Epithelial cell of proximal tubule (primary cell): ENCODE measurements at regions not wholly inside any gene's neighbourhood (a gene's known extent, or its start where the extent isn't known, plus 50 kb on each side); places are given as distances from the start of the nearest gene placed in this dataset.
A peak's percentile ranks its signal among the peaks of the same experiment; 100 is the strongest.

Experiments
- DNase-seq: peaks from one replicate; pipeline ENCODE4 v3.0.0-alpha.2; 2011; ENCODE audit warnings: low read depth
- H3K4me3 ChIP-seq: 2 replicates; pipeline ENCODE4 v1.5.1; 2011; ENCODE audit warnings: low read depth, mild to moderate bottlenecking, low read length
- TF ChIP-seq, protein P1 (sequence below): conservative IDR thresholded peaks from 2 replicates; pipeline ENCODE4 v1.5.1; 2012; ENCODE audit warnings: low read depth, mild to moderate bottlenecking, low read length

DNA sequence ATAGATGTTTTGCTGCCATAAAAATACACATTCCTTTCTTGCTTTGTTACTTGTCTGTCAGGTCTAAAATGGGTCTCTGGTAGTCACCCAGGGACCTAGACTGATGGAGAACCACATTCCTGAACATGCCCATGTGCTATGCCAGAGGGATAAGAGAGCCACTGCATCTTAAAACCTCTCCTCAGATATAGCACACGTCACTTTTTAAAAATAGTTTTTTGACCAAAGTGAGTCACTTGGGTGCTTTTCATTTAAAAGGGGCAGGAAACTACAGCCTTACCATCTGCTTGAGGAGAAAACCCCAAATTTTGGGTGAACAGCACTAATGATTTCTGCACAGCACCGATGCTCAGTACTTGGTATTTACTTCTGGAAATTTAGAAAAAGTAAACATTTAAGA lies 197.8 kb downstream of the OGFRL1 start:
- H3K4me3 ChIP-seq = no peak overlapping the region
- TF ChIP-seq, protein P1, sequence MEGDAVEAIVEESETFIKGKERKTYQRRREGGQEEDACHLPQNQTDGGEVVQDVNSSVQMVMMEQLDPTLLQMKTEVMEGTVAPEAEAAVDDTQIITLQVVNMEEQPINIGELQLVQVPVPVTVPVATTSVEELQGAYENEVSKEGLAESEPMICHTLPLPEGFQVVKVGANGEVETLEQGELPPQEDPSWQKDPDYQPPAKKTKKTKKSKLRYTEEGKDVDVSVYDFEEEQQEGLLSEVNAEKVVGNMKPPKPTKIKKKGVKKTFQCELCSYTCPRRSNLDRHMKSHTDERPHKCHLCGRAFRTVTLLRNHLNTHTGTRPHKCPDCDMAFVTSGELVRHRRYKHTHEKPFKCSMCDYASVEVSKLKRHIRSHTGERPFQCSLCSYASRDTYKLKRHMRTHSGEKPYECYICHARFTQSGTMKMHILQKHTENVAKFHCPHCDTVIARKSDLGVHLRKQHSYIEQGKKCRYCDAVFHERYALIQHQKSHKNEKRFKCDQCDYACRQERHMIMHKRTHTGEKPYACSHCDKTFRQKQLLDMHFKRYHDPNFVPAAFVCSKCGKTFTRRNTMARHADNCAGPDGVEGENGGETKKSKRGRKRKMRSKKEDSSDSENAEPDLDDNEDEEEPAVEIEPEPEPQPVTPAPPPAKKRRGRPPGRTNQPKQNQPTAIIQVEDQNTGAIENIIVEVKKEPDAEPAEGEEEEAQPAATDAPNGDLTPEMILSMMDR = no peak
- DNase-seq = no peak

DNA sequence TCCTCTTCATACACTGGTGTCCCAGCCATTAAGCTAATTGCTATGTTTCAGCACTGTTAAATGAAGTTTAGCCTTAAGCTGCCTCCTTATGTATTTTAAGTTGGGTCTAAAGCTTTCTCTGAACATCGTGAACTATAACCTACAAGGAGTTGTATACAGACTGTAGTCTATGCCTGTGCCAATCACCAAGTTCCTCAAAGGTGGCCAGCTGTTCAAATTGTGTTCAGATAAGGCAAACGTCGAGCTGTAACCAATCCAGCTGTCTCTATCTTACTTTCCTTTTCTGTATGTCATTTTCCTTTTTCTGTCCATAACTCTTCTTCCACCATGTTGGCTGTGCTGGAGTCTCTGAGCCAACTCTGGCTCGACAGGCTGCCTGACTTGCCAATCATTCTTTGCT lies 199.6 kb downstream of the OGFRL1 start:
- TF ChIP-seq, protein P1 = no peak
- no peak overlapping the region for H3K4me3 ChIP-seq
- no peak for DNase-seq

DNA sequence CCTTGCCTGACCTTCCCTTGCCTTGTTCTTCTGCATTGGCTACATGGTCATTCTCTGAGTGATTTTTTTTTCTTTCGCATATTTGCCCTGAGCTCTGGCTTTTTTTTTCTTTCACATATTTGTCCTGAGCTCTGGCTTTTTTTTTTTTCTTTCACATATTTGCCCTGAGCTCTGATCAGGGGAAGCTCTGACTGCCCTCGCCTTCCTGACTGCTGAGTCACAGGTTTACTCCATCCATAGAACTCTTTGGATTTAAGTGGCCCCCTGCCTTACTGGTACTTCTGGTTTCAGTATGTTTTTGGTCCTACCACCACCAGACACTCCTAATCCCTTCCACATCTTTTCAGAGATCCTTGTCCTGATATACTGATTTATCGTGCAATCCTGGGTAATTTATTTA lies 201.1 kb downstream of the OGFRL1 start:
- TF ChIP-seq, protein P1 = no peak
- DNase-seq = peak; percentile 54
- H3K4me3 ChIP-seq = no peak overlapping the region

DNA sequence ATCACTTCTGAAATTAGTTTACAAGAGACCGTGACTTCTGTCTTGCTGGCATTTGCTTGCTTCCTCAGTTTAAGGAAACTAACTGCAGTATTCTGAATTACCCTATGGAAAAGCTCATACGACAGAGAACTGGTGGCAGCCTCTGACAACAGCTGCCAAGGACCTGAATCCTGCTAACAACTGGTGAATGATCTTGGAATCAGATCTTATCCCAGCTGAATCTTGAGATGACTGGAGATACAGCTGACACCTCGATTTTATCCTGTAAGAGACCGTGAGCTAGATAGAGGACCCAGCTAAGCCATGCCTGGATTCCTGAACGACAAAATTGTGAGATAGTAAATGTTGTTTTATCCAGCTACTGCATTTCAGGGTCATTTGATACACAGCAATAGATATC lies 202.3 kb downstream of the OGFRL1 start:
- TF ChIP-seq, protein P1 = no peak
- DNase-seq = no peak

DNA sequence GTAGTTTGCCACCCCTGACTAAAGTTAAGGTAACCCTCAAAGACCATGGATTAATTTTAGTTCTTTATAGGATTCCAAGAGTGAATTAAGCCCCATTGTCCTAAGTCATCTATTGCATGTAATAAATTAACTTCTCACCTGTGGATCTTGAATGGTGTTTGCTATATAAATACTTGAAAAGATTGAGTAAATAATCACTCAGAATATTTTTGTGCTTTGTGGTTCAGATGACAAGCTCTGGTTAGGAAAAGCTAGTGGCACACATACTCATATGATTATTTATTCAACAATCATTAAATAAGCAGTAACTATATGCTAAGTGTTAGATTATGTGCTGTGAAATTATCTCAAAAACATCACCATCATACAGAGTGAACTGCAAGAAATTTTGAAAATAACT lies 203.2 kb downstream of the OGFRL1 start:
- no peak for DNase-seq
- no peak overlapping the region for H3K4me3 ChIP-seq
- TF ChIP-seq, protein P1 = no peak

More for the DNA sequence above, 202.3 kb downstream of the OGFRL1 start:
- H3K4me3 ChIP-seq = no peak overlapping the region

DNA sequence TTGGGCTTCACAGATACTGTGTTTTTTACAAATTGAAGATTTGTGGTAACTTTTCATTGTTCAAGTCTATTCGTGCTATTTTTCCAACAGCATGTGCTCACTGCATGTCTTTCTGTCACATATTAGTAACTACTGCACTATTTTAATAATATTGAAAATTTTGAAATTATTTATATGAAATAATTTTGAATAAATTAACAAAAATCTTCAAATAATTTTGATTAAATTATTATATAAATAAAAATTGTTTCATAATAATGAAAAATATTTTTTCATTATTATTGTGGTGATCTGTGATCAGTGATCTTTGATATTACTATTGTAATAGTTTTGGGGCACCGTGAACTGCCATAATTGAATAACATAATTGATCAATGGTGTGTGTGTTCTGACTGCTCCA lies 204.1 kb downstream of the OGFRL1 start:
- TF ChIP-seq, protein P1 = no peak
- no peak overlapping the region for H3K4me3 ChIP-seq
- no peak for DNase-seq

DNA sequence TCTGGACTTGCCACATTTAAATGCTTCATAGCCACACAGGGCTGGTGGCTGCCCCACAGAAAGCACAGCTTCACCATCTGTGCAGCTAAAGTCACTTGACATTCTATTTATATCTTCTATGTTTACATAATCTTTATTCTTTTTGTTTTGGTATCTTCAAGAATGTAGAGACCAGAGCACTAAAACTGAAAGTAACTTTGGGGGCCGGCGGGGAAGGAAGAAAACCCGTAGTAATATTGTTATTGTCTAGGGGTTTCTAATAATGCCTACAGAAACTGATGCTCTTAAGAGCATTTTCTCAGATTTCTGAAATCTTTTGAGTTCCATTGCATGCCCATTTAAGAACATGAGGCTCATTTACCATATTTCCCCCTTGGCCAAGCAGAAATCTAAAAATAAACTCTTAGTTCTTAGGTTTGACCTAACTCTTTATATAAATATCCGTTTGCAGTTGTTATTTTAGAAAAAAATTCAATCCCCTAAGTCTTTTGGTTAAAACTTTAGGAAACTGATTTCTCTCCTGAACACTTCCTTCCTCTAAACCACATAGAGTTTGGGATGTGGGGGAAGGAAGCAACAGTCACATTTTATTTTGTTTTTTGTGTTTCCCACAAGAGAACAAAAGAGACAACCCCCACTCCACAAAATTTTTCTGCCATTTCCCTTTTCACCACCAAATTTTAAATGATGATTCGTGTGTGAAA lies 207.6 kb downstream of the OGFRL1 start:
- TF ChIP-seq, protein P1 = no peak
- no peak for DNase-seq
- no peak overlapping the region for H3K4me3 ChIP-seq
